ENCODE measurements at regions not wholly inside any gene's neighbourhood (a gene's known extent, or its start where the extent isn't known, plus 50 kb on each side); places are given as distances from the start of the nearest gene placed in this dataset.

GRCh38 chr10:36451391-36451970 is 673.9 kb upstream of the ANKRD30A start:
- TF ChIP-seq POLR2A (IDR thresholded peaks at IDR 0.05) (no peak), CTCF (IDR thresholded peaks at IDR 0.05) (no peak)
